DOHH2 (cell line): ENCODE measurements at regions not wholly inside any gene's neighbourhood (a gene's known extent, or its start where the extent isn't known, plus 50 kb on each side); places are given as distances from the start of the nearest gene placed in this dataset.

Experiments used
- EZH2phosphoT487 ChIP-seq: fragments of 200-600 bp; sonication (generic); IDR thresholded peaks from 2 replicates; pipeline ENCODE4 v1.6.1; 2017; ENCODE audit warnings: borderline replicate concordance, mild to moderate bottlenecking, antibody characterized with exemption, low read length, moderate library complexity, mixed read lengths
- TF ChIP-seq, protein P1 (sequence below): fragments of 200-600 bp; sonication (generic); IDR thresholded peaks from one replicate; pipeline ENCODE4 v1.5.1; 2014; ENCODE audit warnings: antibody characterized with exemption, mild to moderate bottlenecking, low read depth, low read length; ENCODE audit not compliant: poor library complexity, severe bottlenecking

DNA sequence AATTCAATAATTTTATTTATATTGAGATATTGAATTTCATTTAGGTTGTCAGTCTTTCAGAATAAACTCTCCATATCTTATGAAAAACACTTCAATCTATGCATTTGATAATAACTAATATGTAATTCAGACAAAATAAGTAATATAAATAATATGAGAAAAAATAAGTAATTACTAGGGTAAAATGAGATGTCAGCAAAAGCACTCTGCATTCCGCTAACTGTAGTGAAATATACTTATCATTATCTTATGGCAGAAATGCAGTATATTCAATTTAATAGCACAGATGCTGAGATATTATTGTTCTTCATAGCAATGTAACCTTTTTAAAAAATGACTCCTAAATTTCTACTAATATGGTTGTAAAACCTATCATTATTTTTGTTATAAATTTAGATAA lies 606.2 kb upstream of the VRK2 start:
- TF ChIP-seq, protein P1, sequence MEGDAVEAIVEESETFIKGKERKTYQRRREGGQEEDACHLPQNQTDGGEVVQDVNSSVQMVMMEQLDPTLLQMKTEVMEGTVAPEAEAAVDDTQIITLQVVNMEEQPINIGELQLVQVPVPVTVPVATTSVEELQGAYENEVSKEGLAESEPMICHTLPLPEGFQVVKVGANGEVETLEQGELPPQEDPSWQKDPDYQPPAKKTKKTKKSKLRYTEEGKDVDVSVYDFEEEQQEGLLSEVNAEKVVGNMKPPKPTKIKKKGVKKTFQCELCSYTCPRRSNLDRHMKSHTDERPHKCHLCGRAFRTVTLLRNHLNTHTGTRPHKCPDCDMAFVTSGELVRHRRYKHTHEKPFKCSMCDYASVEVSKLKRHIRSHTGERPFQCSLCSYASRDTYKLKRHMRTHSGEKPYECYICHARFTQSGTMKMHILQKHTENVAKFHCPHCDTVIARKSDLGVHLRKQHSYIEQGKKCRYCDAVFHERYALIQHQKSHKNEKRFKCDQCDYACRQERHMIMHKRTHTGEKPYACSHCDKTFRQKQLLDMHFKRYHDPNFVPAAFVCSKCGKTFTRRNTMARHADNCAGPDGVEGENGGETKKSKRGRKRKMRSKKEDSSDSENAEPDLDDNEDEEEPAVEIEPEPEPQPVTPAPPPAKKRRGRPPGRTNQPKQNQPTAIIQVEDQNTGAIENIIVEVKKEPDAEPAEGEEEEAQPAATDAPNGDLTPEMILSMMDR, result no peak
- TF ChIP-seq EZH2phosphoT487, result no peak
